SW 1271 (cell line): ENCODE measurements at regions not wholly inside any gene's neighbourhood (a gene's known extent, or its start where the extent isn't known, plus 50 kb on each side); places are given as distances from the start of the nearest gene placed in this dataset.
"Not testable (repeated sequence)": the region's sequence is repeated elsewhere in the genome, so short reads cannot be mapped to it uniquely, and the experiment has no call there.

Experiments
- DNase-seq, 2 experiments: peaks; one replicate each; lab custom pipeline; 2025; lab: John Stamatoyannopoulos, UW

DNA sequence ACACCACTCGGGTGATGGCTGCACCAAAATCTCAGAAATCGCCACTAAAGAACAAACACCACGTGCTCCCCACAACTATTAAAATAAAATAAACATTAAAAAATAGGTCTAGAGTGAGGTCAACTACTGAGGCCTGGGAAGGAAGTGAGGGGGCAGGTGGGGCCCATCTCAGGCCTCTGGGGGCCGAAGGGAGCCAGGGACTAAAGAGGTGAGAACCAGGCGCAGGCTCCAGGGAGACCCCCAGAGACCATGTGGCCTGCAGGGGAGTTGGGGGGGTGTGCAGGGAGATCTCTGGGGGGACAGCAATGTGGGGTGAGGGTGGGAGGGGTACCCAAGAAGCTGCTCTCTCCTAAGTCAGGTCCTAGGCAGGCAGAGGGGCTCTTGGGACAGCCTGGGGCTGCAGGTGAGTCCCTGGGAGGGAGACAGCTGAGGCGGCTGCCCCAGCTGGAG is 111.3 kb upstream of the SMURF2 start:
- no peak for DNase-seq

DNA sequence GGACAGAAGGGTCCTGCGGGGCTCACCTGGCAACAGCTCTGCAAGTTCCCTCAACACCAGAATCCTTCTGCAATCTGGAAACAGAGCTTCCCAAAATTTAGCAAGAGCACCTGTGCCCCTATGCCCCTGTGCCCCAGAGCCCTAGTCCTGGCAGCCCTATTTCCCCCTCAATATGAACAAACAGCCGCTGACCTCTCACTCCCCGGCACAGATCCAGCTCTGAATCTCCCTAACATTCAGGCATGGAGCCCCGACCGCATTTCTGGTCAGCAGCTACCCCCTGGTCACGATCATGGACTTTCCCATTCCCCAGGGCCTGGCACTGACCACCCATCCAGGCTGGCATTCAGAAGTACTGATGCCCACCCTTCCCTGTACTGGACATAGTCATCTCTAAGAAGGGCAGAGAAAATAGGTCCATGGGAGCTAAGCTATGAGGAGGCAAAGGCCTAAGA is 110.8 kb upstream of the SMURF2 start:
- DNase-seq = no peak

GRCh38 chr17:64771980-64772844 is 110.1 kb upstream of the SMURF2 start:
- DNase-seq = no peak

DNA sequence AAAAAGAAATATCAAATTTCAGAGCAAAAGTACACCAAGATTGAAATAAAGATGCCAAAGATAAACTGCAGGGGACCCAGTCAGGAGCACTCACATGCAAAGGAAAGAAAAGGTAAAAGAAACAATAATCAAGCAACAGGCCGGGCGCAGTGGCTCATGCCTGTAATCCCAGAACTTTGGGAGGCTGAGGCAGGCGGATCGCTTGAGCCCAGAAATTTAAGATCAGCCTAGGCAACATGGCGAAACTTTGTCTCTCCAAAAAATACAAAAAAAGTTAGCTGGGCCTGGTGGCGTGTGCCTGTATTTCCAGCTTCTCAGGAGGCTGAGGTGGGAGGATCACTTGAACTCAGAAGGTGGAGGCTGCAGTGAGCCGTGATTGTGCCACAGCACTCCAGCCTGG is 107.6 kb upstream of the SMURF2 start:
- no peak for DNase-seq

GRCh38 chr17:64767269-64767997 is 105.3 kb upstream of the SMURF2 start:
- no peak for DNase-seq

DNA sequence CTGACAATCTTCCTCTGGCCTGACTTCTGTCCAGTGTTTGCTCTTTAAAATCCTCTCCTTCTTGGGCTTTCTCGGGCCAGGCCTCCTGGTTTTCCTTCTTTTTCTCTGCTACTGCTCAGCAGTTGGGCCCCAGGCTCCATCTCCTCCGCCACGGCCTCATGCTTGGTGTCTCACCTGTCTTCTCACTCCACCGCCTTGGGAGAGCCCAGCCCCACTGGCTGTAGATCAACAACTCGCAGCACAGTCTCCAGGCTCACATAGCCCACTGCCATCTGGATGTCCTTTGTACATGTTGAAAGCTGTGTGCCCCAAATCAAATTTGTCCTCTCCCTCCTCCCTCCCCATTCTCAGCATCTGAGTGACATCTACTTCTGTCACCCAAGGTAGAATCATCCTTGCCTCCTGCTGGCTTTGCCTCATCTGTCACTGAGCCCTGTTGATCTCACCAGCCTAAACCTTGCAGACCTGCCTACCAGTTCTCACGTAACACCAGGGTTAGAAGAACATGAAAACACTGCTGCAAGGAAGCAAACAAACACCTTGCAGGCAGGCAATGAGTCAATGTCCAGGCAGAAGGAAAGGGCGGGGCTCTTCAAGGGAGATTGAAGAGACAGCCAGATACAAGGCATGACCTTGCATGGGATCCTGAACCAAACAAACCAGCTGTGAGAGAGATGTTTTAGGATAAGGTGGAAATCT is 103.2 kb upstream of the SMURF2 start:
- DNase-seq = no peak

- DNase-seq = no peak
These were observed 89.0 kb upstream of the SMURF2 start for GRCh38 chr17:64750891-64751677.

GRCh38 chr17:64750478-64750877 is 88.4 kb upstream of the SMURF2 start:
- DNase-seq = no peak

GRCh38 chr17:64749306-64749705 is 87.2 kb upstream of the SMURF2 start:
- no peak for DNase-seq

- DNase-seq = no peak
These were observed 85.9 kb upstream of the SMURF2 start for GRCh38 chr17:64747938-64748540.

- no peak for DNase-seq
These were observed 80.2 kb upstream of the SMURF2 start for GRCh38 chr17:64742326-64742725.

DNA sequence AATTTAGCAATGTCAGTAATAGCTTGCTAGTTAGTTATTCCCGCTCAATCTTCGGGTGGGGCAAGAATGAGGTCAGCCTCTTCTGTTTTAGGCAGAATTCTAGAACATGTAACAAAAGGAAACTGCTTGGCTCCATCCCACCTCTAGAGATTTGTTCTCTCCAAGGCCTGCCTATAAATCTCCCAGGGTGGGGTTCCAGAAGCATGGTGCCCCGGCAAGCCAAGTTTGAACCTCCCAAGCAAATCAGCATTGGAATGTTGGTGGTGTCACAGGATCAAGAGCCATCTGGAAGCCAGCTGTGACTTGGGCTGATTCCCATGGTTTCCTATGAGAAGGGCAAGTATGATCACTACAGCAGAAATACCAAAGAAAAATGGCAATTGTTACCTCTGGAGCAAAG is 79.8 kb upstream of the SMURF2 start:
- DNase-seq = not testable (repeated sequence)

GRCh38 chr17:64741038-64741641 is 79.0 kb upstream of the SMURF2 start:
- no peak for DNase-seq

DNA sequence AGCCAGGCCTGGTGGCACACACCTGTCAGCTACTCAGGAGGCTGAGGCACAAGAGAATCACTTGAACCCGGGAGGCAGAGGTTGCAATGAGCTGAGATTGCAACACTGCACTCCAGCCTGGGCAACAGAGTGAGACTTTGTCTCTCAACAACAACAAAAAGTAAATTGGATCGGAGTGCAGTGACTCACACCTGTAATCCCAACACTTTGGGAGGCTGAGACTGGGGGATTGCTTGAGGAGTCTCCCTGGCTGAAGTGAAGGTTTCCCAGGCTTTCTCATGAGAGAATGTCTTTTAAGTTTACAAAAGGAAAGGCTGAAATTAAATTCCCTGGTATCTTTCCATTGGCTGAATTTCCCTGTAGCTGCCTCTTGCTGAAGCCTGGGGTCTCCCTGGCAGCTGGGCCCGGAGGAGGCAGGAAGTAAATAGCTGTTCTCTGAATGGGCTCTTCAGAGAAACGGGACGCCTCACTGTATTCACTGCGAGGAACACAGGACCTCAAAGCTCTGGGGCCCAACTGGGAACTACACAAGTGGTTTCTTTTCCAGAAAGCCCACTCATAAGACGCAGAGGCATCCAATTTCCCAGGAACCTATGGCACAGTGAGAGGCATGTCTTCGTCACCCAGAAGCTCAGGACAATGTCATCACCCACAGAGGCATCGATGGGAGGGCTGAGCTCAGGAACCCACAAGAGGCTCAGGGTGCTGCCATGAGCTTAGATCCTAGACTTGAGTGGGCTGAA is 77.4 kb upstream of the SMURF2 start:
- DNase-seq = no peak

- DNase-seq = peak; percentile 26 to 78
These were observed 74.8 kb upstream of the SMURF2 start for GRCh38 chr17:64736804-64737492.

- peak; percentile 60 to 71 for DNase-seq
These were observed 70.4 kb upstream of the SMURF2 start for GRCh38 chr17:64732336-64733006.

GRCh38 chr17:64730023-64730422 is 67.9 kb upstream of the SMURF2 start:
- DNase-seq = peak; percentile 56 to 72

GRCh38 chr17:64729201-64729600 is 67.1 kb upstream of the SMURF2 start:
- no peak for DNase-seq
